CD14-positive monocyte (primary cell): ENCODE measurements at regions not wholly inside any gene's neighbourhood (a gene's known extent, or its start where the extent isn't known, plus 50 kb on each side); places are given as distances from the start of the nearest gene placed in this dataset.
A peak's percentile ranks its signal among the peaks of the same experiment; 100 is the strongest.
"Not testable (repeated sequence)": the region's sequence is repeated elsewhere in the genome, so short reads cannot be mapped to it uniquely, and the experiment has no call there.

Experiments
- DNase-seq, 3 donors: peaks; one replicate each; pipeline ENCODE4 v3.0.0-alpha.2; 2011 to 2022
- H2AFZ ChIP-seq: 2 replicates; pipeline ENCODE4 v1.6.0; 2012; ENCODE audit warnings: mild to moderate bottlenecking, low read depth, low read length, inconsistent platforms; ENCODE audit not compliant: insufficient read depth, poor library complexity, severe bottlenecking
- H3K27ac ChIP-seq, 2 donors: 1 replicate in 1 of 2; 2 replicates in 1 of 2; pipeline ENCODE4 v1.5.1; 2012 to 2013; ENCODE audit warnings: low read length in 2 of 2, control low read depth in 1 of 2, inconsistent platforms in 1 of 2, low read depth in 1 of 2, mild to moderate bottlenecking in 1 of 2
- H3K27me3 ChIP-seq, 2 donors: one replicate each; pipeline versions ENCODE4 v1.6.0 to v1.6.1; 2011 to 2013; ENCODE audit warnings: low read length in 2 of 2; ENCODE audit not compliant: control insufficient read depth in 2 of 2, insufficient read depth in 2 of 2
- H3K36me3 ChIP-seq, 2 donors: replicated peaks in 1 of 2; 1 replicate in 1 of 2; 2 replicates in 1 of 2; pipeline versions ENCODE4 v1.5.1 to v1.6.1; 2012 to 2013; ENCODE audit warnings: low read length in 2 of 2, control low read depth in 1 of 2, inconsistent platforms in 1 of 2, mild to moderate bottlenecking in 1 of 2; ENCODE audit not compliant: insufficient read depth in 2 of 2, control insufficient read depth in 1 of 2
- H3K4me1 ChIP-seq, 2 donors: 1 replicate in 1 of 2; 2 replicates in 1 of 2; pipeline versions ENCODE4 v1.5.1 to v1.6.1; 2012 to 2013; ENCODE audit warnings: low read length in 2 of 2, control low read depth in 1 of 2, inconsistent platforms in 1 of 2, mild to moderate bottlenecking in 1 of 2, moderate library complexity in 1 of 2; ENCODE audit not compliant: insufficient read depth in 2 of 2, control insufficient read depth in 1 of 2
- H3K4me2 ChIP-seq: replicated peaks from 2 replicates; pipeline ENCODE3; 2012; ENCODE audit warnings: low read length, moderate library complexity, mild to moderate bottlenecking; ENCODE audit not compliant: poor library complexity, severe bottlenecking; ENCODE audit errors: extremely low read depth
- H3K4me3 ChIP-seq, 3 experiments: fragments of 200-600 bp in 1 of 3; sonication (generic) in 1 of 3; replicated peaks in 1 of 3; 1 replicate in 2 of 3; 2 replicates in 1 of 3; pipeline ENCODE4 v1.5.1; 2011 to 2013; ENCODE audit warnings: low read length in 3 of 3, mild to moderate bottlenecking in 3 of 3, control low read depth in 2 of 3, low read depth in 2 of 3, inconsistent platforms in 1 of 3, moderate library complexity in 1 of 3
- H3K79me2 ChIP-seq: 2 replicates; pipeline ENCODE4 v1.6.0; 2012; ENCODE audit warnings: mild to moderate bottlenecking, control low read depth, inconsistent platforms, low read length, moderate library complexity; ENCODE audit not compliant: insufficient read depth
- H3K9ac ChIP-seq: 2 replicates; pipeline ENCODE4 v1.6.0; 2017; ENCODE audit warnings: low read length, mild to moderate bottlenecking; ENCODE audit not compliant: insufficient read depth, poor library complexity, severe bottlenecking
- H3K9me3 ChIP-seq, 2 donors: replicated peaks in 1 of 2; 1 replicate in 1 of 2; 2 replicates in 1 of 2; pipeline versions ENCODE4 v1.5.1 to v1.6.1; 2012 to 2013; ENCODE audit warnings: low read length in 2 of 2, control low read depth in 1 of 2; ENCODE audit not compliant: control insufficient read depth in 1 of 2, insufficient read depth in 1 of 2
- H4K20me1 ChIP-seq: 2 replicates; pipeline ENCODE4 v1.6.0; 2012; ENCODE audit warnings: mild to moderate bottlenecking, low read length, control low read depth, moderate library complexity; ENCODE audit not compliant: insufficient read depth
- H3K27ac Mint-ChIP-seq, 7 donors: one replicate each; pipeline ENCODE4 v1.8.0; 2020; ENCODE audit warnings: mild to moderate bottlenecking in 7 of 7, mixed read lengths in 7 of 7, moderate library complexity in 6 of 7, inconsistent platforms in 2 of 7
- H3K27me3 Mint-ChIP-seq, 3 donors: one replicate each; pipeline ENCODE4 v1.8.0; 2021 to 2022; ENCODE audit warnings: low read depth in 3 of 3, mild to moderate bottlenecking in 3 of 3, mixed read lengths in 3 of 3, moderate library complexity in 3 of 3, inconsistent platforms in 1 of 3
- H3K36me3 Mint-ChIP-seq, 2 donors: one replicate each; pipeline ENCODE4 v1.8.0; 2020; ENCODE audit warnings: mixed read lengths in 2 of 2, inconsistent platforms in 1 of 2, mild to moderate bottlenecking in 1 of 2
- H3K4me1 Mint-ChIP-seq: one replicate; pipeline ENCODE4 v1.8.0; 2020; ENCODE audit warnings: mild to moderate bottlenecking, mixed read lengths
- H3K4me3 Mint-ChIP-seq, 2 donors: one replicate each; pipeline ENCODE4 v1.8.0; 2020; ENCODE audit warnings: mild to moderate bottlenecking in 2 of 2, mixed read lengths in 2 of 2, moderate library complexity in 1 of 2
- H3K9me3 Mint-ChIP-seq, 7 donors: one replicate each; pipeline ENCODE4 v1.8.0; 2020 to 2022; ENCODE audit warnings: mixed read lengths in 7 of 7, mild to moderate bottlenecking in 6 of 7, moderate library complexity in 6 of 7, inconsistent platforms in 2 of 7
- CTCF ChIP-seq: fragments of 200-600 bp; IDR thresholded peaks from one replicate; pipeline ENCODE4 v1.8.0; 2022; ENCODE audit warnings: antibody characterized with exemption, mild to moderate bottlenecking
- WGBS: methylation state at CpG from one replicate; pipeline ENCODE4 v1.1.5; 2013; ENCODE audit warnings: missing lambda C conversion rate; ENCODE audit not compliant: insufficient coverage; 5-methylcytosine and 5-hydroxymethylcytosine counted together
- intact Hi-C, 2 donors: fragments of 100-400 bp; cut with micrococcal nuclease; formaldehyde crosslinking; loops; one replicate each; pipeline versions ENCODE4 v1.15.0 to v1.15.1; 2023

GRCh38 chr7:52586704-52587103 lies 448.7 kb upstream of the POM121L12 start:
- H3K36me3 ChIP-seq, result no peaks in the 10 kb centered on the region
- intact Hi-C loops, result no loop called here
- no peak overlapping the region for H2AFZ ChIP-seq
- no peak for DNase-seq
- no peaks in the 10 kb centered on the region for H3K36me3 Mint-ChIP-seq
- WGBS, result 6% methylated on average over 2 of the region's 4 CpGs
- no peaks in the 10 kb centered on the region for H3K27me3 ChIP-seq
- no peak overlapping the region for H3K27ac ChIP-seq
- no peak overlapping the region for H3K4me2 ChIP-seq
- H3K4me1 ChIP-seq, result no peaks in the 10 kb centered on the region
- no peak overlapping the region for H3K27ac Mint-ChIP-seq
- TF ChIP-seq CTCF, result no peak
- peaks cover 0 to 4% of the 10 kb centered on the region in 2 donors for H3K9me3 ChIP-seq
- H4K20me1 ChIP-seq, result no peaks in the 10 kb centered on the region
- H3K79me2 ChIP-seq, result no peaks in the 10 kb centered on the region
- H3K27me3 Mint-ChIP-seq, result peaks cover 0 to 1% (median 0%) of the 10 kb centered on the region in 3 donors
- H3K4me1 Mint-ChIP-seq, result no peaks in the 10 kb centered on the region
- no peak overlapping the region for H3K9ac ChIP-seq
- no peak overlapping the region for H3K4me3 ChIP-seq
- H3K4me3 Mint-ChIP-seq, result no peak overlapping the region
- peaks cover 0 to 10% (median 2%) of the 10 kb centered on the region in 7 donors for H3K9me3 Mint-ChIP-seq

GRCh38 chr7:52584041-52584440 lies 451.4 kb upstream of the POM121L12 start:
- no peaks in the 10 kb centered on the region for H4K20me1 ChIP-seq
- no peak for TF ChIP-seq CTCF
- H3K4me2 ChIP-seq, result no peak overlapping the region
- no peak for DNase-seq
- no peaks in the 10 kb centered on the region for H3K36me3 ChIP-seq
- H3K27ac ChIP-seq, result no peak overlapping the region
- no peak overlapping the region for H3K9ac ChIP-seq
- Mint-ChIP-seq H3K4me3 (no peak overlapping the region), H3K36me3 (no peaks in the 10 kb centered on the region), H3K4me1 (no peaks in the 10 kb centered on the region), H3K9me3 (peaks cover 3 to 15% (median 4%) of the 10 kb centered on the region in 7 donors), H3K27ac (no peak overlapping the region), H3K27me3 (peaks cover 0 to 1% (median 0%) of the 10 kb centered on the region in 3 donors)
- H3K27me3 ChIP-seq, result no peaks in the 10 kb centered on the region
- H3K9me3 ChIP-seq, result peaks cover 3 to 4% of the 10 kb centered on the region in 2 donors
- intact Hi-C loops, result no loop called here
- H3K79me2 ChIP-seq, result no peaks in the 10 kb centered on the region
- H2AFZ ChIP-seq, result no peak overlapping the region
- WGBS, result 100% methylated on average over 1 of the region's 2 CpGs
- H3K4me1 ChIP-seq, result no peaks in the 10 kb centered on the region
- no peak overlapping the region for H3K4me3 ChIP-seq

- H3K36me3 ChIP-seq, H3K4me1 Mint-ChIP-seq, H3K9me3 ChIP-seq: not testable (repeated sequence)
Observed at GRCh38 chr7:52573141-52573540, 462.3 kb upstream of the POM121L12 start.

More at GRCh38 chr7:52573141-52573540, 462.3 kb upstream of the POM121L12 start:
- H2AFZ ChIP-seq, H3K27ac ChIP-seq, H3K27me3 Mint-ChIP-seq, H3K79me2 ChIP-seq, H3K9me3 Mint-ChIP-seq, H3K4me3 Mint-ChIP-seq, H3K9ac ChIP-seq, H4K20me1 ChIP-seq, H3K4me1 ChIP-seq, H3K27me3 ChIP-seq, DNase-seq, intact Hi-C loops, H3K4me2 ChIP-seq, H3K4me3 ChIP-seq, H3K36me3 Mint-ChIP-seq: not testable (repeated sequence)
- peak overlapping the region in 2 of 7 donors; percentile 6 to 30 for H3K27ac Mint-ChIP-seq
- 83% methylated on average over 3 of the region's 6 CpGs for WGBS
